Skin of body (tissue), 1 donor: ENCODE measurements at regions not wholly inside any gene's neighbourhood (a gene's known extent, or its start where the extent isn't known, plus 50 kb on each side); places are given as distances from the start of the nearest gene placed in this dataset. TPM values are rescaled to one million over a fixed set of nuclear protein-coding genes. Genes with fewer than 3 reads are reported as not detected.

Source experiments
- small RNA-seq: library from RNA; depleted of rRNA; stranded (forward); fragments of <200 nt; gene quantifications from one replicate; pipeline ENCODE3, GENCODE V24; 2014; ENCODE audit warnings: low replicate concordance

Small RNA genes lying in the stretch of these regions (small RNA-seq; reads per million reads assigned to genes)
- gene MTND5P4 (not detected), gene SNORA75B (not detected)
